ENCODE measurements at regions not wholly inside any gene's neighbourhood (a gene's known extent, or its start where the extent isn't known, plus 50 kb on each side); places are given as distances from the start of the nearest gene placed in this dataset.
"Not testable (repeated sequence)": the region's sequence is repeated elsewhere in the genome, so short reads cannot be mapped to it uniquely, and the experiment has no call there.

GRCh38 chr18:73551211-73551610, 596.4 kb downstream of the FBXO15 start:
- Mint-ChIP-seq H3K27me3 (no peaks in the 10 kb centered on the region), H3K9me3 (peaks cover 0 to 4% (median 0%) of the 10 kb centered on the region in 7 donors), H3K27ac (no peak overlapping the region), H3K36me3 (no peaks in the 10 kb centered on the region), H3K4me1 (no peaks in the 10 kb centered on the region), H3K4me3 (no peak overlapping the region)
- DNase-seq (no peak), ATAC-seq (ENCODE audit: low read depth in 2 of 2) (no peak)

- Mint-ChIP-seq H3K27me3 (no peaks in the 10 kb centered on the region), H3K4me3 (no peak overlapping the region), H3K27ac (no peak overlapping the region), H3K36me3 (no peaks in the 10 kb centered on the region), H3K9me3 (no peaks in the 10 kb centered on the region), H3K4me1 (no peaks in the 10 kb centered on the region)
- ATAC-seq (ENCODE audit: low read depth in 2 of 2): no peak
- no peak for DNase-seq
These were observed 598.4 kb downstream of the FBXO15 start for GRCh38 chr18:73549236-73549635.

DNA sequence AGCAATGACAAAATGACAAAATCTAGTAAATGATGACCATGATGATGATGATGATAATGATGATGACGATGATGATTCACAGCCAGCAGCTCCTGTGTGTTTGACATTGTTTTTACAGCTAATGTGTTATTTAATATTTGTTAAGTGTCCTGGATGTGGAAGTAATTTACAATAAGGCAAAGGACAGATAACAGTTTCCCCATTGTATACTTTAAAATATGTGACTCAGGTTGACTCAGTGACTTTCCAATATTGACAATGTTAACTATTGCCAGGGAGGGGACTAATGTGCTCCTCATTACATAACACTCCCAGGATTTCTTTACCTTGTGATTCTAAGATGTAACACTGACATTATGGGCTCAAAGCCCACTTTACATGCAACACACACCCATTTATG, 602.2 kb downstream of the FBXO15 start:
- no peak overlapping the region for H3K4me3 Mint-ChIP-seq
- H3K36me3 Mint-ChIP-seq: no peaks in the 10 kb centered on the region
- no peaks in the 10 kb centered on the region for H3K27me3 Mint-ChIP-seq

GRCh38 chr18:73544617-73545016, 603.0 kb downstream of the FBXO15 start:
- Mint-ChIP-seq H3K36me3 (no peaks in the 10 kb centered on the region), H3K9me3 (no peaks in the 10 kb centered on the region), H3K27ac (no peak overlapping the region), H3K4me1 (no peaks in the 10 kb centered on the region), H3K27me3 (no peaks in the 10 kb centered on the region), H3K4me3 (no peak overlapping the region)
- DNase-seq: no peak
- no peak for ATAC-seq (ENCODE audit: low read depth in 2 of 2)

More for the DNA sequence above, 602.2 kb downstream of the FBXO15 start:
- DNase-seq: no peak
- no peak for ATAC-seq (ENCODE audit: low read depth in 2 of 2)
- Mint-ChIP-seq H3K27ac (no peak overlapping the region), H3K4me1 (no peaks in the 10 kb centered on the region), H3K9me3 (no peaks in the 10 kb centered on the region)

DNA sequence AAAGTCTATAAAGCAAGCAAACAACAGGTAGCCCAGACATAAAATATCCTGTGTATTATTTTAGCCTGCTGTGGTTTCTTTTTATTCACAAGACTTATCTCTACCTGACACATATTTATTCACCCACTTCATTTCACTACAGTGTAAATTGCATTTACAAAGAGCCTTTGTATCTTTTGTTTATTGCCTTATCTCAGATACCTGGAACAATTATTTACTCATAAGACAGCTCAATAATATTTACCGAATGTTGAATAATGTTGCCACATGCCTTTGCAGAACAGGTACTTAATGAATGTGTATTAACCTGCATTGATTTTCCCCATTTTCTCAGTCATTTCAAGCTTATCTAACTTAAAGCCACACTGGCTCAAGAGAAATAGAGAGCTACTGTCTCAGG, 603.6 kb downstream of the FBXO15 start:
- DNase-seq (no peak), ATAC-seq (ENCODE audit: low read depth in 2 of 2) (no peak)
- no peaks in the 10 kb centered on the region for H3K9me3 Mint-ChIP-seq
- H3K27ac Mint-ChIP-seq: no peak overlapping the region
- no peaks in the 10 kb centered on the region for H3K4me1 Mint-ChIP-seq
- no peak overlapping the region for H3K4me3 Mint-ChIP-seq
- no peaks in the 10 kb centered on the region for H3K27me3 Mint-ChIP-seq
- H3K36me3 Mint-ChIP-seq: no peaks in the 10 kb centered on the region

DNA sequence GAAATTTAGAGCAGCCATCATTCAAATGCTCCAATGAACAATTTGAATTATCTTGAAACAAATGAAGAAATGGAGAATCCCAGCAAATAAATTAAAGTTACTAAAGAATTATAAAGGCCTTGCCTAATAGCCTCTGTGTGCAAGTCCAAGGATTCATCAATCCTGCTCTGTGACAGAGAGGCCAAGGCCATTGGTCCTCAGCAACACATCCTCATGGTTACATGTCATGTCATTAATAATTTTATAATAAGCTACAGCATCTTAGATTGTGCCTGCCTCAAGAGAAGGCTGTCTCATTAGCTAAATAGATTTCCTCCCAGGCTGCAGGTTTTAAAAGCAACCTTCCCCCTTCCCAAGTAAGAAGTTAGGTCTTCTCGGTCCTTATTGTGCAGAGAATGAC, 611.6 kb downstream of the FBXO15 start:
- no peak for ATAC-seq (ENCODE audit: low read depth in 2 of 2)
- Mint-ChIP-seq H3K4me3 (no peak overlapping the region), H3K27ac (no peak overlapping the region), H3K36me3 (no peaks in the 10 kb centered on the region), H3K4me1 (no peaks in the 10 kb centered on the region), H3K27me3 (no peaks in the 10 kb centered on the region), H3K9me3 (peaks cover 0 to 2% (median 0%) of the 10 kb centered on the region in 7 donors)
- DNase-seq: no peak

GRCh38 chr18:73535189-73535588, 612.4 kb downstream of the FBXO15 start:
- Mint-ChIP-seq H3K27ac (peak overlapping the region in 1 of 6 donors; percentile 12), H3K9me3 (peaks cover 0 to 2% (median under 1%) of the 10 kb centered on the region in 7 donors), H3K4me3 (no peak overlapping the region), H3K4me1 (no peaks in the 10 kb centered on the region), H3K27me3 (no peaks in the 10 kb centered on the region), H3K36me3 (no peaks in the 10 kb centered on the region)
- DNase-seq (no peak), ATAC-seq (ENCODE audit: low read depth in 2 of 2) (no peak)

DNA sequence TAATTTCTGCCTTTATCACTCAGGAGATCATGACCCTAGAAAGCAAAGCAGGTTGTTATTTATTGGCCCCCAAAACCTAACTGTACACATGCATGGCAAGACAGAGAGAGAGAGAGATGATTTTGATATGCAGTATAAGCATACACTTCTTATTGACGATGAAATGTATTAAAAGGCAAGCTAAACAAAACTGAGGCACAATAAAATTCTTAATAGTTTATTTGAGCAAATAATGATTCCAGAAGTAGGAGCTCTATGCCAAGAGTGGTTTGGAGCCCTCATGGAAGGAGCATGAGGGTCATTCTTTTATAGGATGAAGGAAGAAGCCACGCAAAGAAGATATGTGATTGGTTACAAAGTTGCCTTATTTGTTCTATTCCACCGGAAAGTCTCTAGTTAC, 616.0 kb downstream of the FBXO15 start:
- Mint-ChIP-seq H3K9me3 (peaks cover 0 to 12% (median 2%) of the 10 kb centered on the region in 7 donors), H3K36me3 (no peaks in the 10 kb centered on the region), H3K27ac (no peak overlapping the region), H3K4me3 (no peak overlapping the region), H3K27me3 (no peaks in the 10 kb centered on the region), H3K4me1 (peaks cover 0 to 3% (median 2%) of the 10 kb centered on the region in 3 donors)
- ATAC-seq (ENCODE audit: low read depth in 2 of 2) (no peak), DNase-seq (no peak)

- H3K27me3 Mint-ChIP-seq: no peaks in the 10 kb centered on the region
- H3K36me3 Mint-ChIP-seq: no peaks in the 10 kb centered on the region
- no peak overlapping the region for H3K27ac Mint-ChIP-seq
- no peak for ATAC-seq (ENCODE audit: low read depth in 2 of 2)
- H3K9me3 Mint-ChIP-seq: peaks cover 0 to 12% (median 0%) of the 10 kb centered on the region in 7 donors
- no peak overlapping the region for H3K4me3 Mint-ChIP-seq
- peaks cover 0 to 5% (median 2%) of the 10 kb centered on the region in 3 donors for H3K4me1 Mint-ChIP-seq
- DNase-seq: no peak
These were observed 619.6 kb downstream of the FBXO15 start for GRCh38 chr18:73528066-73528465.

GRCh38 chr18:73520229-73520628, 627.4 kb downstream of the FBXO15 start:
- Mint-ChIP-seq H3K4me3 (no peak overlapping the region), H3K9me3 (peaks cover 0 to 2% (median 0%) of the 10 kb centered on the region in 7 donors), H3K36me3 (no peaks in the 10 kb centered on the region), H3K27ac (no peak overlapping the region), H3K4me1 (no peaks in the 10 kb centered on the region), H3K27me3 (peaks cover 0 to 4% (median 0%) of the 10 kb centered on the region in 3 donors)
- ATAC-seq (ENCODE audit: low read depth in 2 of 2) (no peak), DNase-seq (no peak)

GRCh38 chr18:73516056-73516455, 631.6 kb downstream of the FBXO15 start:
- H3K9me3 Mint-ChIP-seq; H3K27ac Mint-ChIP-seq; ATAC-seq (ENCODE audit: low read depth in 2 of 2); DNase-seq; H3K36me3 Mint-ChIP-seq; H3K4me1 Mint-ChIP-seq; H3K4me3 Mint-ChIP-seq; H3K27me3 Mint-ChIP-seq: not testable (repeated sequence)

DNA sequence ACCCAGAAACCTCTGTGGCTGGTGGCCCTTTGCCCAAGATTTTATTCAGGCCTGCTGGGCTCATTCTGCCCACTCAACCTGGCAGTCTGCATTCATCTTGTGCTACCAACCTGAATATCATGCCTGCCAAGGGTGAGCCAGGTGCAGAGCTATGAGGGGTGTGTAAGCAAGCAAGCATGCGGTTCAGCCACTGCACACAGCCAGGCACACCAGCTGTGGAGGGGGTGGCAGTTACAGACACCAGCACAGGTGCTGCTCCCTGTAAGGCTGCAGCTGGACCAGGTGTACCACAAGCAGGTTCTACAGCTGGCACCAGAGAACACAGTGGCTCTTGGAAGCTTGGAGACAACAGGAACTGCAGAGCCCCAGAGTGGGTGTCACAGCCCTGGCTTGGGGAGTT, 633.2 kb downstream of the FBXO15 start:
- Mint-ChIP-seq H3K36me3 (no peaks in the 10 kb centered on the region), H3K4me3 (no peak overlapping the region), H3K4me1 (no peaks in the 10 kb centered on the region), H3K27me3 (no peaks in the 10 kb centered on the region), H3K9me3 (peaks cover 0 to 2% (median 0%) of the 10 kb centered on the region in 7 donors), H3K27ac (peak overlapping the region in 1 of 6 donors; percentile 57)
- DNase-seq (no peak), ATAC-seq (ENCODE audit: low read depth in 2 of 2) (no peak)

DNA sequence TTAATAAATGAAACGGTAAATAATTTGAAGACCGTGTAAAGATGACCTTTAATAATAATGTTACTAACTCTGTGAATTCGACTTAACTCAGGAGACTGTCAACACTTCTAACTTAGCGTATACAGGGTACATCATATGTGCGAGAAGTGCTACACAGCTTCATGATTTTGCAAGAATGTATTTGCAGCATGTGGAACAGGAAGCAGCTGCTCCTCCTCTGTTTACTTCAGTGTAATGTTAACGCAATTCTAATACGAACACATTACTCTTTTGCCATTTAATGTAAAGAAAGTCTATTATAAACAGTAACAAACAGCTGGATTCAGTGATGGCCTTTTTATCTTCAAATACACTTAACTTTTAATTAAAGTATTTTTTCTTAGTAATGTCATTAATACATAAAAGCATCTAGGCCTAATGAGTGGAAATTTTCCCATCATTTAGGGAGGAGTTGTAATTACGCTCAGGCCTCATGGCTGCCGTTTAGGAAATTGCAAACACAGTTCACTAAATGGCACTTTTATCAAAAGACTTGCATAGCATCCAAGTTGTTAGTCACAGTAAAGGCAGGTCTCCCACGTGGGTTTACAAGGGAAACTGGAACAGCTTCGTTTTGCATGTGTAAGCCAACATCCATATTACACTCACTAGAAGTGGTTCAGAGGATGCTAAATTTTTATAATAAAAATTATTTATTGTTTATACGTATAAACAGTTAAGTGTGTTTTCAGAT, 635.7 kb downstream of the FBXO15 start:
- H3K27me3 Mint-ChIP-seq: no peaks in the 10 kb centered on the region
- H3K4me1 Mint-ChIP-seq: no peaks in the 10 kb centered on the region
- no peaks in the 10 kb centered on the region for H3K36me3 Mint-ChIP-seq
- H3K27ac Mint-ChIP-seq: no peak overlapping the region
- no peak for DNase-seq
- no peak overlapping the region for H3K4me3 Mint-ChIP-seq
- ATAC-seq (ENCODE audit: low read depth in 2 of 2): no peak
- H3K9me3 Mint-ChIP-seq: peaks cover 0 to 2% (median 0%) of the 10 kb centered on the region in 7 donors

GRCh38 chr18:73509460-73509859, 638.2 kb downstream of the FBXO15 start:
- no peak overlapping the region for H3K4me3 Mint-ChIP-seq
- no peaks in the 10 kb centered on the region for H3K4me1 Mint-ChIP-seq
- no peak for DNase-seq
- no peak for ATAC-seq (ENCODE audit: low read depth in 2 of 2)
- no peaks in the 10 kb centered on the region for H3K27me3 Mint-ChIP-seq
- H3K27ac Mint-ChIP-seq: no peak overlapping the region
- H3K9me3 Mint-ChIP-seq: no peaks in the 10 kb centered on the region
- no peaks in the 10 kb centered on the region for H3K36me3 Mint-ChIP-seq

- H3K27me3 Mint-ChIP-seq: no peaks in the 10 kb centered on the region
- no peak for ATAC-seq (ENCODE audit: low read depth in 2 of 2)
- no peaks in the 10 kb centered on the region for H3K4me1 Mint-ChIP-seq
- H3K4me3 Mint-ChIP-seq: no peak overlapping the region
- DNase-seq: no peak
- H3K27ac Mint-ChIP-seq: no peak overlapping the region
- no peaks in the 10 kb centered on the region for H3K36me3 Mint-ChIP-seq
- no peaks in the 10 kb centered on the region for H3K9me3 Mint-ChIP-seq
These were observed 635.5 kb upstream of the NETO1 start for GRCh38 chr18:73503326-73503725.
